Immature natural killer cell (primary cell): ENCODE measurements at regions not wholly inside any gene's neighbourhood (a gene's known extent, or its start where the extent isn't known, plus 50 kb on each side); places are given as distances from the start of the nearest gene placed in this dataset.

ENCODE experiments used
- DNase-seq, 3 donors: peaks; one replicate each; pipeline ENCODE4 v3.0.0; 2022; ENCODE audit warnings: mixed read lengths in 1 of 3
- H3K27ac Mint-ChIP-seq, 6 donors: one replicate each; pipeline ENCODE4 v1.8.0; 2020; ENCODE audit warnings: mixed read lengths in 6 of 6, mild to moderate bottlenecking in 5 of 6, inconsistent platforms in 4 of 6, moderate library complexity in 3 of 6
- H3K27me3 Mint-ChIP-seq, 3 donors: one replicate each; pipeline ENCODE4 v1.8.0; 2020 to 2021; ENCODE audit warnings: low read depth in 3 of 3, mild to moderate bottlenecking in 3 of 3, mixed read lengths in 3 of 3, moderate library complexity in 3 of 3, inconsistent platforms in 1 of 3
- H3K36me3 Mint-ChIP-seq, 3 donors: one replicate each; pipeline ENCODE4 v1.8.0; 2020; ENCODE audit warnings: mixed read lengths in 3 of 3, inconsistent platforms in 2 of 3, mild to moderate bottlenecking in 2 of 3
- H3K4me1 Mint-ChIP-seq, 2 donors: one replicate each; pipeline ENCODE4 v1.8.0; 2020; ENCODE audit warnings: inconsistent platforms in 2 of 2, mild to moderate bottlenecking in 2 of 2, mixed read lengths in 2 of 2, moderate library complexity in 1 of 2
- H3K4me3 Mint-ChIP-seq, 5 donors: one replicate each; pipeline ENCODE4 v1.8.0; 2020; ENCODE audit warnings: mild to moderate bottlenecking in 5 of 5, mixed read lengths in 5 of 5, inconsistent platforms in 3 of 5, moderate library complexity in 3 of 5
- H3K9me3 Mint-ChIP-seq, 6 donors: one replicate each; pipeline ENCODE4 v1.8.0; 2020; ENCODE audit warnings: mild to moderate bottlenecking in 6 of 6, mixed read lengths in 6 of 6, inconsistent platforms in 4 of 6, moderate library complexity in 3 of 6

DNA sequence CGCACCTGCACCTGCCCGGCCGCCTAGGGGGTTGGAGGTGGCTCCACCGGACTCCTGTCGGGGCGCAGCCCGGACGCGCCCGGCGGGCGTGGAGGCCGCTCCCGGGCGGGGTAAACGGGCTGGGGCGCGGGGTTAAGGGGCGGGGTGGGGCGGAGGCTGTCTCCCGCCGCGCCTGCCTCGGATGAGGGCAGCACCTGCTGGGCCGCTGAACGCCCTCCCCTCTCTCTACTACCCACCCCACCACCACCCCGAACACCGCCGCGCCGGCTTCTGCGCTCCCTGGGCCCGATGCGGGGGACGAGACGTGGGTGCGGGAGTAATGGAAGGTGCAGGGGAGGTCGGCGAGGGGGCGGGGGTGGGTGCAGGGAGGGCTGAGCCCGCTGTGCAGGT lies 224.8 kb upstream of the ID2 start:
- Mint-ChIP-seq H3K9me3 (no peaks in the 10 kb centered on the region), H3K4me1 (peaks cover 78 to 95% of the 10 kb centered on the region in 2 donors), H3K4me3 (peak overlapping the region; percentile 89 to 97 (median 91)), H3K36me3 (peaks cover 10 to 11% (median 10%) of the 10 kb centered on the region in 3 donors), H3K27ac (peak overlapping the region; percentile 95 to 99 (median 98)), H3K27me3 (peaks cover 6 to 19% (median 8%) of the 10 kb centered on the region in 3 donors)
- DNase-seq, result peak; percentile 37 to 53 (median 49)

DNA sequence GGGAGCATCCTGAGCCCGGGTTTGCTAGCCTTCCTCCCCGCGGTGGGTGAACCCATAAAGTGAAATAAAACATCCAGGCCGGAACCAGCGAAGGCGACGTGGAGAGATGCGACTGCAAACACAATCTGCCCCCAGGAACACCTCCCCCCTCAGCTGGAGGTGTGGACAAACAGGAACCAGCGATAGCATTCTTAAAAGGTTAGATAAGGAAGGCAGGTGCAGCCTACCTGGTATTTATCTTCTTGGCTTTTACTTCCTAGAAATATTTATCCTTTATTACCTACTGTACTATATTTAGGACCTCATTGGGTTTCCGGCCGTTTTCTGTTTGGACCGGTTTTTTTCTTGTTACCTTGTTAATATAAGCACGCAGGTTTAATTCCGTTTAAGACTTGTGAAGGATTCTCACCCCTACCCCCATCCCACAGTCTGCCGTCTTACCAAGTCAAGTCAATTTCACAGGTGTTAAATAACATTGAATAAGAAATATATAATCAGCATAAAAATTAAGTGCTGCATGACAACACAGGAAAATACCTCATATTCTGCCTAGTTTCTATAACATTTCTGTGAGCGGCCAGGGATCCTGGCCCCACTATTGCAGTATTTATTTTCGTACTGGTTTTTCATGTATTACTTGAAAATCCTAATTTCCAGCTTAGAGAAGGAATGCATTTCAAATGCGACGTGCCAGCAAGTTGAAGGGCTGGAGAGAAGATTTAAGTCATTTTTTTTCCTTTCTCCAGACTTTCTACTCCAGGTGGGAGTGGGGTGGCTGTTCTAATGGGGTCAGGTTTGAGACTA lies 224.0 kb upstream of the ID2 start:
- no peaks in the 10 kb centered on the region for H3K9me3 Mint-ChIP-seq
- peak overlapping the region; percentile 89 to 97 (median 91) for H3K4me3 Mint-ChIP-seq
- peak; percentile 60 to 65 (median 62) for DNase-seq
- H3K36me3 Mint-ChIP-seq, result peaks cover 10 to 15% (median 14%) of the 10 kb centered on the region in 3 donors
- H3K27me3 Mint-ChIP-seq, result peaks cover 6 to 19% (median 8%) of the 10 kb centered on the region in 3 donors
- H3K4me1 Mint-ChIP-seq, result peaks cover 79 to 95% of the 10 kb centered on the region in 2 donors
- peak overlapping the region; percentile 95 to 99 (median 98) for H3K27ac Mint-ChIP-seq

DNA sequence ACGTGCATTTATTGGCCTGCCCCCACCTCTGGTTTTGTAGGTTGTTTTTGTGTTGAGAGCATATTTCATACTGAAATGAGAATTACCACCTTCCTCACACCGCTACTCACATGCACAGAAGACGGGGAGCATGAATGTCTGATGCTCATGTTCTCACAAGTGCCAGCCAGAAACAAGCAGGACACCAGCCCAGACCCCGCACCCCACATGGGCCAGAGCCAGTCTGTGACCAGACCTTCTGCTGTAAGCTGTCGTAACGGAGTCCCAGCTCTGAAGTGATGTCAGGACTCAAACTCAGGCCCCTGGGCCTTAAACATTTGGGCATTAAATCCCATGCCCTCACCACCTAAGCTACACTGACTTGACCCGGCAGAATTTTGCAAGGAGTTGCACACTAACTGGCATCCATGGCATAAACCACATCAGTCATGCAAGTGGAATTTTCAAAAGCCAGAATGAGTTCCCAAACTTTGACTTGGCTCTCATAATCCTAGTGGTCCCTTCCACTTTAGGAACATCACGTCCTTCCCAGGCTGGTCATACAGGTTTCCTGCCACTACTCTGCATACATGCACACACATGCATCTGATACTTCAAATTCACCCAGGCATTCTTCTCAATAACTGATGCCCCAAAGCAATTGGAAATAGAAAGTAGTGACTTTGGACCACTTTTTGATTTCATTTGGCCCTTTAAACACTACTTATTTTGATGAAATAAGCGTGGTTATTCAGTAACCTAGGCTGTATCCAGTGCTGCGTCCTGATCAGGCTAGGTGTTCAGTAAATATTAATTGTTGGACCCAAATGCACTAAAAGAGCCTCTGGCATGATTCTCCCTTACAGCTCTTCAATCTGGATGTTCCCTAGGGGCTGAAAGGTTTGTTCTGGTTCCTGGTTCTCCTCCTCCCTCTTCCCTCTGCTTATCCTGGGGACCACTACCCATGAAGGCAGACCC lies 223.1 kb upstream of the ID2 start:
- DNase-seq, result no peak
- peak overlapping the region; percentile 95 to 99 (median 98) for H3K27ac Mint-ChIP-seq

DNA sequence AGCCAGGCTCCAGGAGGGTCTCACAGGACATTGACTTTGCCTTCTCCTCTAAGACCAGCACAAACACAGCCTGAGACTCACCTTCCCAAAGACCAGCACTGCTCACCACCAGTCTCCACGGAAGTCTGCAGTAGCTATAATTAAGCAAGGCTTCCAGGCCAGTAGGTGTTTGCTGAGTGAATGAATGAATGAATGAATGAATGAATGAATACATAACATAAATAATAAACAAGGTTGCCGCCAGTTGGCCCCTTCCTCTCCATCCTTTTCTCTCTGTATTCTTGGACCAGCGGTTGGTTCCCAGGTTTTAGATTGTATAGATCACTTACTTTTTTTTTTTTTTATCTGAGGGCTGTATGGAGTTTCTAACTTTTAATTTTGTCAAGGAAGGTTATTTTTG lies 222.4 kb upstream of the ID2 start:
- peak overlapping the region; percentile 44 to 96 (median 89) for H3K4me3 Mint-ChIP-seq
- peak overlapping the region; percentile 95 to 99 (median 98) for H3K27ac Mint-ChIP-seq
- no peak for DNase-seq
- no peaks in the 10 kb centered on the region for H3K9me3 Mint-ChIP-seq
- peaks cover 10 to 16% (median 14%) of the 10 kb centered on the region in 3 donors for H3K36me3 Mint-ChIP-seq
- peaks cover 6 to 19% (median 8%) of the 10 kb centered on the region in 3 donors for H3K27me3 Mint-ChIP-seq
- peaks cover 66 to 83% of the 10 kb centered on the region in 2 donors for H3K4me1 Mint-ChIP-seq

More for the DNA sequence above, 223.1 kb upstream of the ID2 start:
- Mint-ChIP-seq H3K36me3 (peaks cover 10 to 16% (median 14%) of the 10 kb centered on the region in 3 donors), H3K4me1 (peaks cover 71 to 90% of the 10 kb centered on the region in 2 donors), H3K4me3 (peak overlapping the region; percentile 89 to 97 (median 91)), H3K9me3 (no peaks in the 10 kb centered on the region), H3K27me3 (peaks cover 6 to 19% (median 8%) of the 10 kb centered on the region in 3 donors)

DNA sequence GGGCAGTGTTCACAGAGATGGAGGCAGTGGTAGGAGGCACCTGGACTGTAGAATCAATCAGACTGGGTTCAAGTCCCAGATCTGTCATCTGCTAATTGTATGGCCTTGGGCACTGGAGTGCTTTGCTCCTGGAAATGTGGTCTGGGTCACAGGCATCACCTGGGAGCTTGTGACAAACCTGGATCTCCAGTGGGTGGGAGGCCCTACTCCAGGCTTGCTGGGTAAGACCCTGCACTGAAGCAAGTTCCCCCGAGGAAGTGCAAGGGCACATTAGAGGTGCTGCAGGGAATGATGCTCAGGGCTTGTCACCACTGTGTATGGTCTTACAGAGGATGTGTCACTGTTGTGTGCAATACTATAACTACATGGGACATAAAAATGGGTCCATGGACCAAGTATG lies 220.5 kb upstream of the ID2 start:
- Mint-ChIP-seq H3K36me3 (peaks cover 15 to 21% (median 20%) of the 10 kb centered on the region in 3 donors), H3K4me1 (peaks cover 51 to 70% of the 10 kb centered on the region in 2 donors), H3K27ac (peak overlapping the region in 3 of 6 donors; percentile 61 to 96 (median 89)), H3K27me3 (peaks cover 0 to 12% (median 6%) of the 10 kb centered on the region in 3 donors), H3K4me3 (no peak overlapping the region), H3K9me3 (no peaks in the 10 kb centered on the region)
- no peak for DNase-seq

DNA sequence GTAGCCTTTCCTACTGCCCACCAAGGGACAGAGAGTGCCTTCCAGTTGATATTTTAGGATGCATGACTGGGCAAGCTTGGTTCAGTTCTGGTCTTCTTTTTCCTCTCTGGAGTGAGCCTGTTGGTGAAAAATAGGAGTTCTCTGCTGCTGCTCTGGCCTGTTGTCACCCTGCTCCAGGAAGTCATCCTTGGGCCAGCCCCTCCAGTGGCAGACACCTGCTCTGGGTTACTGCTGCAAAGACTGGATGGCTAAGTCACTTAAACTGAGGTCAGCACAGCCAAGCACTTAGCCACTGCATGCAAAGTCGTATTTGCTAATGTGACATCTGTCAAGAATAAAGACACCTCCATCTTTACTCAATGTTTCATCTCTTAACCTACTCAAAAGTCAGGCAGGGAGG lies 219.6 kb upstream of the ID2 start:
- Mint-ChIP-seq H3K4me3 (no peak overlapping the region), H3K27me3 (peaks cover 0 to 9% (median 6%) of the 10 kb centered on the region in 3 donors), H3K27ac (no peak overlapping the region)

DNA sequence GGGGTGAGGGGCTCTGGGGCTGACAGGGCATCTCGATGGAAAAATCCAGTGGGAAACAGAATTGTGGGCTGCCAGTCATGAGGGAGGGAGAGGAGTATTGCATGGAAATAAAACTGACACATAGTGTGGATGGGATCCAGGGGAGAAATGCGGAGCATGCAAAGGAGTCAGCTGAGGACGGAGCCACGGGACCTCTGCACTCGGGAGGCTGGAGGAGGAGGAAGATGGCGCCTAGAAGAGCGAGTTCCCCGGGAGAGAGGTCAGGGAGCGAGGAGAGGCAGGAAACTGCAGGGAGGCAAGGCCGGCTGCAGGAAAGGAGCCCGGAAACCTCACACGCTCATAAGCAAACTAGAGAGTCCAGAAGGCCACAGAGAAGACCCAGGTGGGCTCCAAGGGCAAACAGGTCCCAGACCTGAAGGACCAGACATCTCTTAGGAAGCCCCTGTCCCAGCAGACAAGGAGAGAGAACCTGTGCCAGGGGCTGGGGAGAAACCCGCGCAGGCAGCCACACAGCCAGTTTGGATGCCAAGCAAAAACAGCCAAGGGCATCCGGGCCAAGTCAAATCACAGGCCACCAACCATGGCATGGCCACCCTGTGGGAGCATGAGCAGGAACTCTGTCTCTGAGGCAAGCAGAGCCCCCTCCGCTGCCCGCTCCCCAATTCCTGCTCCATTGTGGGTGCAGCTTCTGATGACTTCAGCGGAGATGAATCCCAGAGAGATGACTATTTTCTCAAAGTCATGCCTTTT lies 218.8 kb upstream of the ID2 start:
- peaks cover 15 to 26% (median 21%) of the 10 kb centered on the region in 3 donors for H3K36me3 Mint-ChIP-seq
- H3K27ac Mint-ChIP-seq, result no peak overlapping the region
- H3K27me3 Mint-ChIP-seq, result peaks cover 0 to 6% (median 4%) of the 10 kb centered on the region in 3 donors
- H3K4me1 Mint-ChIP-seq, result peaks cover 42 to 70% of the 10 kb centered on the region in 2 donors
- H3K9me3 Mint-ChIP-seq, result peaks cover 0 to 1% (median 0%) of the 10 kb centered on the region in 6 donors
- H3K4me3 Mint-ChIP-seq, result no peak overlapping the region
- DNase-seq, result no peak

More for the DNA sequence above, 219.6 kb upstream of the ID2 start:
- DNase-seq, result no peak
- peaks cover 15 to 21% (median 20%) of the 10 kb centered on the region in 3 donors for H3K36me3 Mint-ChIP-seq
- H3K9me3 Mint-ChIP-seq, result no peaks in the 10 kb centered on the region
- peaks cover 47 to 70% of the 10 kb centered on the region in 2 donors for H3K4me1 Mint-ChIP-seq

DNA sequence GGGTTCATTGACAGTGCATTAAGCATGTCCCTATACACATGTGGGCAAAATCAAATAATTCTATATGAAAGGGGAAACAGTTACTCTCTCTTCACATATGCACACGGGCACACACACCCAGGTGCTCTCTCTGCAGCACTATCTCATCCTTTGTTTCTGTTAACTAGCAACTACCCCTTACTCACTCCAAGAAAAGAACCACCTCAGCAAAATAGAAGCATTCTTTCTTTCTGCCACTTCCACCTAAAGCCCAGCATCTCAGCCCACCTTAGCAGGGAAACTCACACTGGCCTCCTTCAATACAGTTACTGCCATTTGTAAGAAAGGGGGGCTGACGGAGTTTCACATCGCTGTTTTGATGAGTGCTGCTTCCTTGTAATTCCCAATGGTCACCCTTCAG lies 216.3 kb upstream of the ID2 start:
- Mint-ChIP-seq H3K9me3 (peaks cover 0 to 1% (median 0%) of the 10 kb centered on the region in 6 donors), H3K4me3 (no peak overlapping the region), H3K27me3 (peaks cover 5 to 7% (median 6%) of the 10 kb centered on the region in 3 donors), H3K36me3 (peaks cover 16 to 30% (median 21%) of the 10 kb centered on the region in 3 donors), H3K27ac (peak overlapping the region in 1 of 6 donors; percentile 12), H3K4me1 (peaks cover 38 to 68% of the 10 kb centered on the region in 2 donors)
- no peak for DNase-seq

DNA sequence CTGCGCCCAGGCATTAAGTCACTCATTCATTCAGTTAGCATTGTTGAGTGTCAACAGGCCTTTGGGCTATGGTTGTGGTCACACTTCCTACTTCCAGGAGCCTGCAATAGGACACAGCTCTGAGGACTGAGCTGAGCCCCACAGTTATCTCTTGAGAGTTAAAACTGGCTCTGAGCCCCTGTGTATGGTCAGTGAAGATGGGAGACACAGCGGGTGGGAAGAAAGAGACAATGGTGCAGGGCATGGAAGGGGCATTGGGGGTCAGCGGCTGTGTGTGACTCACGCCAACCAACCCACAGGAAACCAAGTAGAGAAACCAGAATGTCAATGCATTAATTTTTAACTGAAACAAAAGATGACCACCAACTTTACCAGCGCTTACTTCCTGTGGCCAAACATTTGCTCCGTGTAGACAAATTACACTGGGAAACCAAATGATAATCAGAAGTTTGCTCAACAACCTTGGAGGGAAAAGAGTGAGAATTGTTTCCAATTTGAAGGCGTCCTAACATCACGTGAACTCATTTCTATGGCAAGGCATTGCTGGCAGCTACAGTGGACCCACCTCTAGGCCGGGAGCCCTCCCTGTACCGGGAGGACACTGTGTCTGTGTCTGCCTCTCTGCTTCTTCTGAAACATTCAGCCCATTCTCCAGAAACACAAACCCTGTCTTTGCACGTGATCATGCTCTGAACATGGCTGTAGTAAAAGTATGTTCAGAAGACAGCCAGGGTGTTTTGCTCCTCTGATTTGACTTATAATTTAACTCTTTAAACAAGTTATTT lies 212.0 kb upstream of the ID2 start:
- H3K27ac Mint-ChIP-seq, result peak overlapping the region; percentile 84 to 95 (median 92)

DNA sequence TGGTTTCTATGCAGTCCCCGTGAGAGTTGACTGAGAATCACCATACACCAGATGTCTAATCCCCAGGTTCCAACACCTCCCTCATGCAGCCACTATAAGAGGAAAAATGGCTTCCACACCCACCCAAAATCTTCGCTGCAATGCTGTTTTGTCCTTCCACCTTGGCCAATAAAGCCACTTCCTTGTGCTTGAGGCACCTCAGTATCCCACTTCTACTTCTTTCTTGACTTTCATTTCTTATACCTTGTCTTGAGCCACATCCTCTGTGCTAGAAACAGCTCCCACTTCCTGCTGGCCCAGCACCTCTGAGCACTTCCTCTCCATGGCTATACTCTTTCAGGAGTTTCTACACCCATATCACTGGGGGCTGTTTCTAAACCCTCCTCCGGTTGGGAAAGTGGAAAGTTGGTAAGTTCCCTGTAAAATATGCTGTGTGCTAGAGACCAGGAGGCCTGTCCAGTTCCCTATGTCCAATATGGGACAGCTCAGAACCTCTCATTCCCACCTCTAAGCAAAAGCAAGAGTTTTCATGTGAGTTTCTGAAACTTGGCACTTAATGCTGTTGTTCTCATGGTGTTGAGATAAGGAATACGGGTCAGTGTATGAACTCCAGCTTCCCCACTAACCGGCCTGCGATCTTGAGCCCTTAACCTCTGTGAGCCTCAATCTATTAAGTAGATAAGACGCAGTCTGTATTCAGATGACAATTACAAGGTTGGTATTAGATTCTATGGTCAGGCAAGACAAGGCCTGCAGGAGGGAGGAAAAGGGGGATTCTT lies 209.1 kb upstream of the ID2 start:
- peaks cover 0 to 1% (median 0%) of the 10 kb centered on the region in 6 donors for H3K9me3 Mint-ChIP-seq
- peaks cover 90 to 98% of the 10 kb centered on the region in 2 donors for H3K4me1 Mint-ChIP-seq
- H3K27ac Mint-ChIP-seq, result peak overlapping the region; percentile 84 to 95 (median 92)
- H3K27me3 Mint-ChIP-seq, result peaks cover 5 to 6% (median 5%) of the 10 kb centered on the region in 3 donors
- H3K36me3 Mint-ChIP-seq, result peaks cover 0 to 8% (median 8%) of the 10 kb centered on the region in 3 donors
- peak; percentile 62 to 72 (median 67) for DNase-seq
- H3K4me3 Mint-ChIP-seq, result peak overlapping the region; percentile 58 to 80 (median 66)

More for the DNA sequence above, 212.0 kb upstream of the ID2 start:
- peaks cover 0 to 1% (median 0%) of the 10 kb centered on the region in 6 donors for H3K9me3 Mint-ChIP-seq
- H3K4me3 Mint-ChIP-seq, result peak overlapping the region; percentile 58 to 80 (median 71)
- peaks cover 5 to 8% (median 6%) of the 10 kb centered on the region in 3 donors for H3K27me3 Mint-ChIP-seq
- DNase-seq, result peak in 2 of 3 donors; percentile 36 to 50
- peaks cover 67 to 84% of the 10 kb centered on the region in 2 donors for H3K4me1 Mint-ChIP-seq
- peaks cover 7 to 15% (median 12%) of the 10 kb centered on the region in 3 donors for H3K36me3 Mint-ChIP-seq

DNA sequence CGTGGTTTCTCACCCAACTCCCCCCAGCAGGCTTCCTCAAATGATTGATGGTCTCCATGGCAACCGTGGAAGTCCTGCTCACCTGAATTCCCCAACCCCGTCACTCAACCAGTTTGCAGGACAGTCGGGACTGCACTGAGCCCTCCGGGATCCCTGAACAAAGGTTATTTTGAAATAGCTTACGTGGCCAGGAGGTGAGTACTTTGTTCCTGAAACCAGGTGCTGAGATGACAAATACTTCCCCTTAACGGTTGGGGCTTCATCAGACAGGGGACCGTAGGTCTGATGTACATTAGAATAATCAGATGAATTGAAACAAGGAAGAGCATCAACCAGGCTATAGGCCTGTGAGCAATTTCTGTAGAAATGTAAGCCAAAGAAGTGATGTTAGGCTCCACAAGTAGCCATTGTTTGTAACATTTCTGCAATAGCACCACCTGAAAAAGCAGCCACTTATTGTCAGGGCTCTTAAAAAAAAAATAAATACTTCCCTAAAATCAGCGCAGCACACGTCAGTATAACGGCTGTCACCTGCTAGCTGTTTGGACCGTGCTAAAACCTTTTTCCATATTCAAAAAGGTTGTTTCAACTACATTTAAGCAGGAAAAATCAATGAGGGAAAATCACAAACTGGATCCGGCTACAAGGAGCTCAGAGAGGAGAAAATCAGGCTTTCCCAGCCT lies 206.4 kb upstream of the ID2 start:
- no peaks in the 10 kb centered on the region for H3K36me3 Mint-ChIP-seq
- peak overlapping the region; percentile 92 to 96 (median 94) for H3K27ac Mint-ChIP-seq
- DNase-seq, result no peak
- no peaks in the 10 kb centered on the region for H3K9me3 Mint-ChIP-seq
- peaks cover 0 to 3% (median 2%) of the 10 kb centered on the region in 3 donors for H3K27me3 Mint-ChIP-seq
- H3K4me1 Mint-ChIP-seq, result peaks cover 96 to 100% of the 10 kb centered on the region in 2 donors
- peak overlapping the region; percentile 3 to 59 (median 29) for H3K4me3 Mint-ChIP-seq
